ENCODE measurements at regions not wholly inside any gene's neighbourhood (a gene's known extent, or its start where the extent isn't known, plus 50 kb on each side); places are given as distances from the start of the nearest gene placed in this dataset.

GRCh38 chr3:44108481-44108880, 133.2 kb upstream of the TOPAZ1 start:
- Histone ChIP-seq H3K9me3 (ENCODE audit: control insufficient read depth, insufficient read depth, low read depth, low read length) (no peaks in the 10 kb centered on the region), H3K4me3 (ENCODE audit: low read depth in 2 of 2, low read length in 2 of 2) (no peak overlapping the region), H3K36me3 (ENCODE audit: control insufficient read depth, insufficient read depth, low read length) (no peaks in the 10 kb centered on the region), H3K27ac (ENCODE audit: low read length) (no peak overlapping the region), H3K27me3 (ENCODE audit: control insufficient read depth, insufficient read depth, low read length) (no peaks in the 10 kb centered on the region), H3K4me1 (ENCODE audit: control insufficient read depth, insufficient read depth, low read length) (no peaks in the 10 kb centered on the region)
- no peak for ATAC-seq
- no peak for DNase-seq (ENCODE audit: low read depth, low spot score)
- intact Hi-C loops (cut with micrococcal nuclease; ENCODE audit: unreplicated experiment), result no loop called here
- ChIA-PET POLR2A (no interaction called here), CTCF (no interaction called here)
- no TSS peak for BruUV-seq (replicated peaks)
- in situ Hi-C loops (cut with HindIII; ENCODE audit: low pct_unique_long_range_greater_than_20kb, low sequenced_read_pairs), result no loop called here
- TF ChIP-seq SIN3A (IDR thresholded peaks at IDR 0.05; ENCODE audit: borderline replicate concordance, insufficient read depth, low read depth, low read length), result no peak
- TF ChIP-seq CTCF (IDR thresholded peaks at IDR 0.05), result no peak
- TF ChIP-seq REST (IDR thresholded peaks at IDR 0.05; ENCODE audit: insufficient read depth in 1 of 2, low read depth in 2 of 2, low read length in 1 of 2), result no peak
- no peak for TF ChIP-seq TCF7L2 (IDR thresholded peaks at IDR 0.05; ENCODE audit: low read depth, low read length)
- TF ChIP-seq POLR2AphosphoS5 (IDR thresholded peaks at IDR 0.05; ENCODE audit: low read depth, low read length), result no peak

- no peaks in the 10 kb centered on the region for H3K36me3 ChIP-seq (ENCODE audit: control insufficient read depth, insufficient read depth, low read length)
- ATAC-seq (no peak), DNase-seq (ENCODE audit: low read depth, low spot score) (no peak)
- no peaks in the 10 kb centered on the region for H3K27me3 ChIP-seq (ENCODE audit: control insufficient read depth, insufficient read depth, low read length)
- BruUV-seq (replicated peaks), result no TSS peak
- no peaks in the 10 kb centered on the region for H3K9me3 ChIP-seq (ENCODE audit: control insufficient read depth, insufficient read depth, low read depth, low read length)
- no peak for TF ChIP-seq POLR2AphosphoS5 (IDR thresholded peaks at IDR 0.05; ENCODE audit: low read depth, low read length)
- no peak for TF ChIP-seq SIN3A (IDR thresholded peaks at IDR 0.05; ENCODE audit: borderline replicate concordance, insufficient read depth, low read depth, low read length)
- no peak for TF ChIP-seq CTCF (IDR thresholded peaks at IDR 0.05)
- TF ChIP-seq REST (IDR thresholded peaks at IDR 0.05; ENCODE audit: insufficient read depth in 1 of 2, low read depth in 2 of 2, low read length in 1 of 2), result no peak
- no peak for TF ChIP-seq TCF7L2 (IDR thresholded peaks at IDR 0.05; ENCODE audit: low read depth, low read length)
- intact Hi-C loops (cut with micrococcal nuclease; ENCODE audit: unreplicated experiment) (no loop called here), in situ Hi-C loops (cut with HindIII; ENCODE audit: low pct_unique_long_range_greater_than_20kb, low sequenced_read_pairs) (no loop called here)
- no peak overlapping the region for H3K27ac ChIP-seq (ENCODE audit: low read length)
- ChIA-PET POLR2A (no interaction called here), CTCF (no interaction called here)
- no peak overlapping the region for H3K4me3 ChIP-seq (ENCODE audit: low read depth in 2 of 2, low read length in 2 of 2)
- no peaks in the 10 kb centered on the region for H3K4me1 ChIP-seq (ENCODE audit: control insufficient read depth, insufficient read depth, low read length)
Measured at GRCh38 chr3:44109771-44110361, 131.8 kb upstream of the TOPAZ1 start.

Data from Panc1 (cell line).